HEK293 (cell line): ENCODE measurements at regions not wholly inside any gene's neighbourhood (a gene's known extent, or its start where the extent isn't known, plus 50 kb on each side); places are given as distances from the start of the nearest gene placed in this dataset.

Experiments used
- CTCF ChIA-PET: fragments of 350-600 bp; formaldehyde crosslinking; extraction: SDS; loops from one replicate; lab custom pipeline; 2021; ENCODE audit warnings: antibody characterized with exemption; lab: Yijun Ruan, JAX
- POLR2A ChIA-PET: fragments of 300-600 bp; formaldehyde crosslinking; extraction: SDS; loops from one replicate; lab custom pipeline; 2020; ENCODE audit warnings: antibody characterized with exemption, inconsistent platforms; lab: Yijun Ruan, JAX
- H3K27ac ChIP-seq: fragments of 200-500 bp; sonication (Bioruptor generic); 2 replicates; pipeline ENCODE4 v1.5.1; 2014; ENCODE audit warnings: low read depth, low read length, control low read depth, inconsistent platforms; ENCODE audit errors: extremely low read depth
- H3K36me3 ChIP-seq, 2 experiments: fragments of 200-500 bp in 1 of 2; sonication (Bioruptor generic) in 1 of 2; 1 replicate in 1 of 2; 2 replicates in 1 of 2; pipeline ENCODE4 v1.5.1; 2014 to 2017; ENCODE audit warnings: inconsistent platforms in 2 of 2, low read length in 2 of 2; ENCODE audit not compliant: control insufficient read depth in 2 of 2, insufficient read depth in 1 of 2
- H3K4me1 ChIP-seq: fragments of 200-500 bp; sonication (Bioruptor generic); 2 replicates; pipeline ENCODE4 v1.5.1; 2014; ENCODE audit warnings: mild to moderate bottlenecking, low read length, inconsistent platforms; ENCODE audit not compliant: control insufficient read depth, insufficient read depth
- H3K4me3 ChIP-seq: 2 replicates; pipeline ENCODE4 v1.5.1; 2011; ENCODE audit warnings: low read depth, mild to moderate bottlenecking, control low read depth, low read length, moderate library complexity
- H3K9me3 ChIP-seq: fragments of 200-500 bp; sonication (Bioruptor generic); 2 replicates; pipeline ENCODE4 v1.5.1; 2014; ENCODE audit warnings: low read depth, low read length, inconsistent platforms; ENCODE audit not compliant: control insufficient read depth, insufficient read depth
- OSR2 ChIP-seq: fragments of 450-650 bp; formaldehyde crosslinking; IDR thresholded peaks from 2 replicates; pipeline ENCODE4 v1.5.1; 2016; ENCODE audit warnings: missing biosample characterization, missing genetic modification characterization
- SCRT2 ChIP-seq: fragments of 450-650 bp; formaldehyde crosslinking; IDR thresholded peaks from 2 replicates; pipeline ENCODE4 v1.5.1; 2016; ENCODE audit warnings: missing biosample characterization, missing genetic modification characterization
- SETDB1 ChIP-seq: IDR thresholded peaks from one replicate; pipeline ENCODE4 v1.6.1; 2017; ENCODE audit warnings: mild to moderate bottlenecking, low read length, moderate library complexity, mixed read lengths; ENCODE audit not compliant: insufficient read length
- ZBTB8A ChIP-seq: fragments of 450-650 bp; formaldehyde crosslinking; IDR thresholded peaks from 2 replicates; pipeline ENCODE4 v1.5.1; 2016; ENCODE audit warnings: missing biosample characterization, missing genetic modification characterization
- ZFHX2 ChIP-seq: fragments of 450-650 bp; formaldehyde crosslinking; conservative IDR thresholded peaks from 2 replicates; pipeline ENCODE4 v1.5.1; 2016; ENCODE audit warnings: missing biosample characterization, missing genetic modification characterization
- ZNF223 ChIP-seq: fragments of 450-650 bp; formaldehyde crosslinking; IDR thresholded peaks from 2 replicates; pipeline ENCODE4 v1.5.1; 2016; ENCODE audit warnings: missing biosample characterization, missing genetic modification characterization
- ZNF394 ChIP-seq: fragments of 450-650 bp; formaldehyde crosslinking; IDR thresholded peaks from 2 replicates; pipeline ENCODE4 v1.5.1; 2016; ENCODE audit warnings: missing biosample characterization, missing genetic modification characterization, mild to moderate bottlenecking, moderate library complexity, borderline replicate concordance
- ZNF426 ChIP-seq: fragments of 450-650 bp; formaldehyde crosslinking; IDR thresholded peaks from 2 replicates; pipeline ENCODE4 v1.5.1; 2017; ENCODE audit warnings: missing biosample characterization, missing genetic modification characterization, mild to moderate bottlenecking, inconsistent platforms, moderate library complexity
- ZNF529 ChIP-seq: fragments of 450-650 bp; formaldehyde crosslinking; IDR thresholded peaks from 2 replicates; pipeline ENCODE4 v1.5.1; 2017; ENCODE audit warnings: missing genetic modification characterization, missing biosample characterization; ENCODE audit not compliant: insufficient replicate concordance
- ZNF610 ChIP-seq: fragments of 450-650 bp; formaldehyde crosslinking; IDR thresholded peaks from 2 replicates; pipeline ENCODE4 v1.5.1; 2016; ENCODE audit warnings: missing biosample characterization, missing genetic modification characterization, borderline replicate concordance
- ZNF701 ChIP-seq: fragments of 450-650 bp; formaldehyde crosslinking; IDR thresholded peaks from 2 replicates; pipeline ENCODE4 v1.5.1; 2016; ENCODE audit warnings: missing biosample characterization, missing genetic modification characterization
- ZNF76 ChIP-seq: fragments of 450-650 bp; formaldehyde crosslinking; IDR thresholded peaks from 2 replicates; pipeline ENCODE4; 2016; ENCODE audit warnings: low read depth, missing biosample characterization, missing genetic modification characterization, borderline replicate concordance
- ZNF843 ChIP-seq: fragments of 450-650 bp; formaldehyde crosslinking; IDR thresholded peaks from 2 replicates; pipeline ENCODE4 v1.5.1; 2016; ENCODE audit warnings: missing biosample characterization, missing genetic modification characterization
- TF ChIP-seq, protein P1 (sequence below): sonication (generic); formaldehyde crosslinking; IDR thresholded peaks from 2 replicates; pipeline ENCODE4 v1.8.1; 2022; ENCODE audit warnings: mild to moderate bottlenecking, moderate library complexity, missing genetic modification reagents
- TF ChIP-seq, protein P2 (sequence below): fragments of 450-650 bp; formaldehyde crosslinking; IDR thresholded peaks from 2 replicates; pipeline ENCODE4 v1.5.1; 2016; ENCODE audit warnings: missing biosample characterization, missing genetic modification characterization
- TF ChIP-seq, protein P3 (sequence below): fragments of 450-650 bp; formaldehyde crosslinking; IDR thresholded peaks from 2 replicates; pipeline ENCODE4 v1.5.1; 2016; ENCODE audit warnings: missing biosample characterization, missing genetic modification characterization
- TF ChIP-seq, protein P4 (sequence below): fragments of 450-650 bp; formaldehyde crosslinking; IDR thresholded peaks from 2 replicates; pipeline ENCODE4 v1.5.1; 2016; ENCODE audit warnings: missing biosample characterization, missing genetic modification characterization
- TF ChIP-seq, protein P5 (sequence below): fragments of 450-650 bp; formaldehyde crosslinking; IDR thresholded peaks from 2 replicates; pipeline ENCODE4 v1.5.1; 2017; ENCODE audit warnings: missing biosample characterization, missing genetic modification characterization

DNA sequence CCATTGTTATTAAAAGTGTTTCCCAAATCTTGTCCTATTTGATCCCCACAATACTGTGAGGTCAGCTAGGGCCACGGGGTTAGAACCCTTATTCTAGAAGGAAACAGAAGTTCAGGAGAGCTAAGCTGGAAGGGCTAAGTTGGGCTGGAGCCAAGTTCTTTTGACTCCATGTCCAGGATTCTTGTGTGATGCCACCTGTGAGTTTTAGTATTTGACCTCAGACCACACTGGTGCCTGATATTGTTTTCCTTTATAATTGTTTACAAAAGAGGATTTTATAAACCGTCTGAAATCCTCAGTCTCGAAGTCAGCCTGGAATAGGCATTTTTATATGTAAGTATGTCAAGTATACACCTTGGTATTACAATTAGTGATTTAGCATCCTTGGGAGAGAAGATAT lies 332.7 kb downstream of the CBLN1 start:
- CTCF ChIA-PET: interaction anchor here (0.8 kb wide), 1 partner anchor 46 kb away, joined by 5 read pairs; no protein-coding TSS in a partner anchor
- no peaks in the 10 kb centered on the region for H3K4me1 ChIP-seq
- POLR2A ChIA-PET: no interaction called here

DNA sequence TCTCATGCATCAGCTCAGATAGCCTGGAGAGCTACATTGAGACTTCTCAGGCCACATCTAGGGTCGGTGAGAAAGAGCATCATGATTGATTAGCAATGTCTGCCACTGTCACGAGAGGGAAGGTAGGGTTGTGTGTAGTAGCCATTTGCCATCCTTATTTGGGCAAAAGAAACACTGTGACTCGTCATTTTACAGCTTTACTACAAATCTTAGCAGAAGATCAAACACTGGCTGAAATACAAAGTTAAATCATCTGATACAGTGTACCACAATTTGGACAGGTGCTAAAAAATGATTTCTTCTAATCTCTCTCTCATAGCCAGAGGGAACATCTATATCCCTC lies 334.3 kb downstream of the CBLN1 start:
- ChIA-PET CTCF (no interaction called here), POLR2A (no interaction called here)
- TF ChIP-seq ZNF223 (no peak), SCRT2 (tag by site-specific recombination) (no peak), ZNF426 (tag by site-specific recombination) (no peak), OSR2 (tag by site-specific recombination) (no peak), ZNF394 (no peak), ZNF529 (tag by site-specific recombination) (no peak), ZBTB8A (no peak), SETDB1 (no peak), ZFHX2 (tag by site-specific recombination) (no peak), ZNF76 (tag by site-specific recombination) (no peak), ZNF701 (no peak), ZNF843 (tag by site-specific recombination) (no peak)
- TF ChIP-seq, protein P1, sequence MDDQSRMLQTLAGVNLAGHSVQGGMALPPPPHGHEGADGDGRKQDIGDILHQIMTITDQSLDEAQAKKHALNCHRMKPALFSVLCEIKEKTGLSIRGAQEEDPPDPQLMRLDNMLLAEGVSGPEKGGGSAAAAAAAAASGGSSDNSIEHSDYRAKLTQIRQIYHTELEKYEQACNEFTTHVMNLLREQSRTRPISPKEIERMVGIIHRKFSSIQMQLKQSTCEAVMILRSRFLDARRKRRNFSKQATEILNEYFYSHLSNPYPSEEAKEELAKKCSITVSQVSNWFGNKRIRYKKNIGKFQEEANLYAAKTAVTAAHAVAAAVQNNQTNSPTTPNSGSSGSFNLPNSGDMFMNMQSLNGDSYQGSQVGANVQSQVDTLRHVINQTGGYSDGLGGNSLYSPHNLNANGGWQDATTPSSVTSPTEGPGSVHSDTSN: no peak
- TF ChIP-seq, protein P2, sequence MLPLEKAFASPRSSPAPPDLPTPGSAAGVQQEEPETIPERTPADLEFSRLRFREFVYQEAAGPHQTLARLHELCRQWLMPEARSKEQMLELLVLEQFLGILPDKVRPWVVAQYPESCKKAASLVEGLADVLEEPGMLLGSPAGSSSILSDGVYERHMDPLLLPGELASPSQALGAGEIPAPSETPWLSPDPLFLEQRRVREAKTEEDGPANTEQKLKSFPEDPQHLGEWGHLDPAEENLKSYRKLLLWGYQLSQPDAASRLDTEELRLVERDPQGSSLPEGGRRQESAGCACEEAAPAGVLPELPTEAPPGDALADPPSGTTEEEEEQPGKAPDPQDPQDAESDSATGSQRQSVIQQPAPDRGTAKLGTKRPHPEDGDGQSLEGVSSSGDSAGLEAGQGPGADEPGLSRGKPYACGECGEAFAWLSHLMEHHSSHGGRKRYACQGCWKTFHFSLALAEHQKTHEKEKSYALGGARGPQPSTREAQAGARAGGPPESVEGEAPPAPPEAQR (tag by site-specific recombination): no peak
- TF ChIP-seq, protein P3, sequence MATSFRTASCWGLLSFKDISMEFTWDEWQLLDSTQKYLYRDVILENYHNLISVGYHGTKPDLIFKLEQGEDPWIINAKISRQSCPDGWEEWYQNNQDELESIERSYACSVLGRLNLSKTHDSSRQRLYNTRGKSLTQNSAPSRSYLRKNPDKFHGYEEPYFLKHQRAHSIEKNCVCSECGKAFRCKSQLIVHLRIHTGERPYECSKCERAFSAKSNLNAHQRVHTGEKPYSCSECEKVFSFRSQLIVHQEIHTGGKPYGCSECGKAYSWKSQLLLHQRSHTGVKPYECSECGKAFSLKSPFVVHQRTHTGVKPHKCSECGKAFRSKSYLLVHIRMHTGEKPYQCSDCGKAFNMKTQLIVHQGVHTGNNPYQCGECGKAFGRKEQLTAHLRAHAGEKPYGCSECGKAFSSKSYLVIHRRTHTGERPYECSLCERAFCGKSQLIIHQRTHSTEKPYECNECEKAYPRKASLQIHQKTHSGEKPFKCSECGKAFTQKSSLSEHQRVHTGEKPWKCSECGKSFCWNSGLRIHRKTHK (tag by site-specific recombination): no peak
- TF ChIP-seq, all 188 proteins: peak for 0
- Histone ChIP-seq H3K4me3 (no peak overlapping the region), H3K36me3 (no peaks in the 10 kb centered on the region), H3K27ac (no peak overlapping the region), H3K9me3 (no peaks in the 10 kb centered on the region), H3K4me1 (no peaks in the 10 kb centered on the region)

More for the DNA sequence above, 332.7 kb downstream of the CBLN1 start:
- Histone ChIP-seq H3K27ac (no peak overlapping the region), H3K4me3 (no peak overlapping the region), H3K36me3 (no peaks in the 10 kb centered on the region)
- TF ChIP-seq, protein P4, sequence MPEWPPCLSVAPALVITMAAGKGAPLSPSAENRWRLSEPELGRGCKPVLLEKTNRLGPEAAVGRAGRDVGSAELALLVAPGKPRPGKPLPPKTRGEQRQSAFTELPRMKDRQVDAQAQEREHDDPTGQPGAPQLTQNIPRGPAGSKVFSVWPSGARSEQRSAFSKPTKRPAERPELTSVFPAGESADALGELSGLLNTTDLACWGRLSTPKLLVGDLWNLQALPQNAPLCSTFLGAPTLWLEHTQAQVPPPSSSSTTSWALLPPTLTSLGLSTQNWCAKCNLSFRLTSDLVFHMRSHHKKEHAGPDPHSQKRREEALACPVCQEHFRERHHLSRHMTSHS (tag by site-specific recombination): no peak
- TF ChIP-seq ZNF394 (no peak), ZNF610 (tag by site-specific recombination) (no peak)
- TF ChIP-seq, protein P5, sequence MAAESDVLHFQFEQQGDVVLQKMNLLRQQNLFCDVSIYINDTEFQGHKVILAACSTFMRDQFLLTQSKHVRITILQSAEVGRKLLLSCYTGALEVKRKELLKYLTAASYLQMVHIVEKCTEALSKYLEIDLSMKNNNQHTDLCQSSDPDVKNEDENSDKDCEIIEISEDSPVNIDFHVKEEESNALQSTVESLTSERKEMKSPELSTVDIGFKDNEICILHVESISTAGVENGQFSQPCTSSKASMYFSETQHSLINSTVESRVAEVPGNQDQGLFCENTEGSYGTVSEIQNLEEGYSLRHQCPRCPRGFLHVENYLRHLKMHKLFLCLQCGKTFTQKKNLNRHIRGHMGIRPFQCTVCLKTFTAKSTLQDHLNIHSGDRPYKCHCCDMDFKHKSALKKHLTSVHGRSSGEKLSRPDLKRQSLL (tag by site-specific recombination): no peak
- TF ChIP-seq, all 188 proteins: peak for 0
- no peaks in the 10 kb centered on the region for H3K9me3 ChIP-seq
